GM21528 (cell line): ENCODE measurements at regions not wholly inside any gene's neighbourhood (a gene's known extent, or its start where the extent isn't known, plus 50 kb on each side); places are given as distances from the start of the nearest gene placed in this dataset.

Experiments
- ATAC-seq: cut with Tn5 transposase; IDR thresholded peaks from one replicate; pipeline ENCODE4 v1.9.1; 2021; ENCODE audit warnings: mild to moderate bottlenecking, moderate library complexity; ENCODE audit not compliant: unreplicated experiment, low FRiP score

DNA sequence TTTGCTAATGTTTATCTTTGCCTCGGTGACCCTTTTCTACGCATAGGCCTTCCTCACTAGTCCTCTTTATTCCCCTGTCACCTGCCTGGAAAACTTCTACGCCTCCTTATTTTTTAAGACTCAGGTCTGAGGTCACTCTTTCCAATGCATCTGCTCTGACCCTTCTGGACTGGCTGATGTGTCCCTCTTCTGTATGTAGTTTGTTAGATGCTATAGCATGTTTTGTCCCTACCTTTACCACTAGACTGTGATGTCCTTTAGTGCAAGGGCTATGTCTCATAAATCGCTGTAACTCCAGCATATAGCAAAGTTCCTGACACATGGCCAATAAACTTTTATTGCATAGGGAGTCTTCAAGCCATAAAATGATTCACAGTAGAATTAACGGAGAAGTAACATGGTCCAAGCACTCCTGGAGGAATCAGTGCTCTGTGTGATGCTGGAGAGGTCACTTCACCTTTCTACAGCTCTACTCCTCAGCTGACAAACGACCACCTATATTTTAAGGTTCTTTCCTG is 872.5 kb upstream of the SLIT2 start:
- no peak for ATAC-seq

DNA sequence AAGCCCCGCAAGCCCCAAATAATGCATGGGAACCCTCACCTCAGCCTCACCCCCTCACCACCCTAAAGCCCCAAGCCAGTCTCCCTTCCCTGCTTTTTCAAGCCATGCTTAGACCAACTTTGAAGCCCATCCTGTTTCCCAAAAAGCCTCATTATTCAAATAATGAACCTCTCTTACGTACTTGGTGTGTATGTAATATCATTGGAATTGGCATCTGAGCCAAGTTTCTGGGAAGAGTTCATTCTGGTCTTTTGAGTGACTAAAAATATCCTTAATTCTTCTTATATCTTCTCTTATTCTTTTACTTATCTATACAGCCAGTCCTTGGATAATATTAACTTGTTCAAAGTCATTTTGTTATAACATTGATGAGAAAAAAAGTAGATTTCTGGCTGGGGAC is 875.8 kb upstream of the SLIT2 start:
- no peak for ATAC-seq

DNA sequence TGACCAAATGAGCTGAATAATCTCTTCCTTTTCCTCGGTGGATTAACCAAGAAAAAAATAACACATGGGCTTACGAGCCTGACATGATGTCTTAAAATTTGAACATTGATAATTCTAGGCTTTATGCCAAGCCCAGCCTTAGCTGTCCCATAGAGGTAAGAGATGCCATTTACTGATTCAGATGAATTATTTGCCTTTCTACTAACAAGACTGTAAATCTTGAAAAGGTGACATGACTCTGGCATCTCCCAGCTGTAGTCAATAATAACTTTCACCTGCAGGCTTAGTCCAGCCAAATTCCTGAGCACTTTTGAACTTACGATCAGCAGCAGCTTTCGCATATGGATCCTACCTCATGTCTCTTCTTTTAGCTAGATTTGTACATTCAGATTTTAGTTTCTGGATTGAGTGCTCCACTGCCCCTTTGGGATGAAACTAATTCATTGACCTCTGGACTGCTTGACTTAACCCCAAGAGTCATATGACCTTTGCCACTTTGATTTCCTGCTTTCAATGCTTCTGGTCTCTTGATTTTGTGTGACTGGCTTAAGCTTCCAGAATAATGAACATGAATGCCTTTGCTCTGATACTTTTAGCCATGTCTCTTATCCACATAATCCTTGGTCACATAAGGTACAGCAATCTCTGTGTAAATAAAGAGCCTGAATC is 876.4 kb upstream of the SLIT2 start:
- ATAC-seq = no peak

DNA sequence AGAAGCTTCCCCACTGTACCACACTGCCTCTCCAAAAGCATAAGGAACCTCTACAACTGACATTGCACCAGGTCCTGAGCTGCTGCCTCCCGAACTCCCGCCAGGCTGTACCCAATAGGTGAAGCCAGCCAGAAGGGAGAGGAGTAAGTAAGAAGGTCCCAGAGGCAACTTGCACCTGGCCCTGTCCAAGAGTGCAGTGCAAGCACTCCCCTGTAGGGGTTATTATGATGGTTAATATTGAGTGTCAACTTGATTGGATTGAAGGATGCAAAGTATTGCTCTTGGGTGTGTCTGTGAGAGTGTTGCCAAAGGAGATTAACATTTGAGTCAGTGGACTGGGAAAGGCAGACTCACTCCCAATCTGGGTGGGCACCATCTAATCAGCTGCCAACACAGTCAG is 879.3 kb upstream of the SLIT2 start:
- no peak for ATAC-seq

DNA sequence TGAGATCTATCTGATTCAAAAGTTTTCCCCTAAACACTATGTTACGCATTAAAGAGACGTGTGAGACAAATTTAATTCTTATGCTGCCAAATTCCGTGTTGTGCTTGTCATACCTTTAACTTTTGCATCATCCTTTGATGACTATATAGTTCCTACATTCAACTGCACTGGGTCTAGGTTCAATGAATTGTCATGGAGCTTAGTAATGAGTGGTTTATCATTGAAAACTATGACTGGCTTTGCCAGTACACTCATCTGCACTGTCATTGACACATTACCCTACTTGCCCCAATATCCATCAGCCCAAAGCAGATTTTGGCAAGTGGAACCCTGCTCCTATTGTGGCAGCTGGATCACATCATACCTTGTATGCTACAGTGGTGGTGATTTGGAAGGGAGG is 882.9 kb upstream of the SLIT2 start:
- no peak for ATAC-seq

DNA sequence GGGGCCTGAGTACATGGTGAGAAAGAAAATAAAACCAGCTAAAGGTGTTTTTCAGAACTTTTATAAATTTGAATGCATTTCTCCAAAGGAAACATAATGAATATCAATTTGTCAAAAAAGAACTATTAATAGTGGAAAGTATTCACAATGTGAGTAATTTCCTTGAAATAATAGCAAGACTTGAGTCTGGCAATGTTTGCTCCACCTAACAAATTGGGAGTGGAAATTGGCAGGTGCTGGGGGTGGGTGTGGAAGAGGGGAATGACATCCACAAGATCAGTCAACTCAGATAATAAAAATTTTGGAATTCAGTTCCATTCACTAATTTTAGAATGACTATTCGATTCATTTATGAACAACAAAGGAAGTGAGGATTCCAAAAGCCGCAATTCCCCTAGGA is 884.8 kb upstream of the SLIT2 start:
- ATAC-seq = no peak

DNA sequence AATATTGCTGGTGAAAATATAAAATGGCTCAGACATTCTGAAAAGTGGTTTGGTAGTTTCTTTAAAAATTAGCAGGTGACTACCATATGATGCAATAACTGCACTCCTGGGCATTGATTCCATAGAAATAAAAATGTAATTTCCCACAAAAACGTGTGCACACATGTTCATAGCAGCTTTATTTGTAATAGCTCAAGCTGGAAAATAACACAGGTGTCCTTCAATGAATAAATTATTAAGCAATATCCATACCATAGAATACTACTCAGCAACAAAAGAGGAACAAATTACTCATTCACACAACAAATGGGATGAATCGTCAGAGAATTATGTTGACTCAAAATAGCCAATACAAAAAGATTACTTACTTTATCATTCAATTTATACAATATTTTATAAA is 893.7 kb upstream of the SLIT2 start:
- ATAC-seq = no peak

DNA sequence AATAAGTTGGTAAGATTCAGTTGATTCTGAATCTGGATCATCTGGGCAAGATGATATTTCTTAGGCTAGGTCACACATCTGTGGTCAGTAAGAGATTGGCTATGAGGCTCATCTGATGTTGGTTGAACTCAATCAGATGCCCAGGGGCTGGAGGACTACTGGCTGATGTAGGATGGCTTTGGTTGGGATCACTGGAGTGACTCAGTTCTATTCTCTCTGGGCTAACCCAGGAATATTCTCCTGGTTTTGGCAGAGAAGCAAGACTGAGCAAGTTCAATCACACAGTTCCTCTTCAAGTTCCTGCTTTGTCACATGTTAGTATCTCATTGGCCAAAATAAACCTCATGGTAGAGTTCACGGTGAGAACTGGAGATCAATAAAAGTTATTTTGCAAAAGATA is 902.3 kb upstream of the SLIT2 start:
- no peak for ATAC-seq

DNA sequence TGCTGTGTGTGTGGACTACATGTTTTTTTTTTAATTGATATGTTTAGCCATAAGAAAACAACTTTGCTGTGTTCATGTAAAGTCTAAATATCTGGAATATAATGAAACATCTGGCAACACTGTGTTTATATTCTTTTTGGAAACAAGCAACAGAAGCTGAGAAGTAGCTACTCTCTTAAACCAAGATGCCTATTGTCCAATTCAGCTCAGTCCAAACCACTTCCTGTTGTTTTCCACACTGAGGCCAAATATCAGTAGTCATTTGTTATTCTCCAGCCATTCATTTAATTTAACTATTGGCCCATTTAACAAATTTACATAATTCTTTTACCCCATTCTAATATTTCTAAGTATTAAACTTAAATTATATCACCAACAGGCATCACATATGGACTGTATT is 903.0 kb upstream of the SLIT2 start:
- ATAC-seq = no peak

DNA sequence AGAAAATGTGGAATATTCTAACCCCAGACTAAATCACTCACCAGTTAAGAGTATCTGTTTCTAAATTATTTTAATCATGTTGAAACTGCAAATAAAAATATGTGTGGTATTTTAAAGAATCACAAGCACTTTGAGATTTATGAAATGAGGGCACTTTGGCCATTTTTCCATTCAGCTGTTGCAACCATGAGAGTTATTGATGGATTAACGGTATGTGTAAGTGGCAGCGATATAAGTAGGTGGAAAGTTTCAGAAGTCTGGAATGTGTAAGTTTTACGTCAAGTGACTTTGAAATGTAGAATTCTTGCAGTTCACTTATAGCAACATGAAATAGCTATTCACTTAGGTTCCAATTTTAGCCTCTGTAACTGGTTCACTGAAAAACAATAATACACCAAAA is 905.1 kb upstream of the SLIT2 start:
- no peak for ATAC-seq

DNA sequence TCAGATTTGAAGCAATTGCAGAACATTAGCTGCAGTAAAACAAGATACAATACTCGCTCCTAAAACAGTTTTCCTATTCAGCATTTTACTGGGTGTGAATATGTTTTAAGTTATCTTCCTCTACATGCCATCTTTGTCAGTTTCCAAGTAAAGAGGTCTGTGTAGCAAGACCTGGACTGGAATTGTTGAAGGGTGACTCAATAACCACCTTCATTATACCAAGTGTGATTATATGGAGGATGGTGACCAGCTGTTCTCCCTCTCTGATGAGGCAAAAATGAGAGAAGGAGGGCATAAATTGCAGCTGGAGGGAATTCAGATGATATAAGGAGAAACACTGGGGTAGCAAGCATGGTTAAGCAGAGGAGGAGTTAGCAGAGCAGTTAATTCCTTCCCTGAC is 922.1 kb upstream of the SLIT2 start:
- no peak for ATAC-seq

DNA sequence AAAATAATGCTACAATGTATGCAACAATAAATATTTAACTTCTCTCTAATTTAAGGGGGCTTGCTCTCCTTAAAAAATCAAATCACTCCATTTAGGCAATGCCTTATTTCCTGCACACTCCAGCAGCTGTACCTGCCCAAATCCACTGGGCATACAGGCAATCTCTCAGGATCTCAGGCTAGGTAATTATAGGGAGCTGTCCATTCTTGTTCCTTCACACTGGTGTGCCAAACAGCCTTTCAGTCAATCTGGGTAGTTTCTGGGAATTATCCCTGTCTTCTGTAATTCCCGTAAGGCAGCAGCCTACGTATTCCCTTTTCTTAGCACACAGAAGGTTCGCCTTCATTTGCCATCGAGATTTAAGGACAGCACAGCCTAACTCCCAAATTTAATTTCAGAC is 922.6 kb upstream of the SLIT2 start:
- no peak for ATAC-seq

DNA sequence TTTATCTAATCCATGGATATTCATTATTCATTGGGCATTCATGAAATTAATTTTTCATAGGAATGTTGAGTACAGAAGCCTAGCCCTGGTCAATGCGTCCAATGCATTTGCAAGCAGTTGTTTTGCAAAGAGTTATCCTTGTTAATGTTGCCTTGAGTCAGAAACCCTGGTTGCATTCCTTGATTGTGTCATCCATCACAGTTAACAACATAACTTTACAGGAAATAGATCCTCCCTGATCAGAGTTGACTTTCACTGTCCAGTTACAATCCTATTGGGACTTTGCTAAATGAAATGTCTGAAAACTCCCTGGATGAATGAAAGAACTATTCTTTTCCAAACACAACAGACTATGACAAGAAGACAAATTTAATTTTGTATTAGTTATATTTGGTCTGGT is 924.3 kb upstream of the SLIT2 start:
- no peak for ATAC-seq

DNA sequence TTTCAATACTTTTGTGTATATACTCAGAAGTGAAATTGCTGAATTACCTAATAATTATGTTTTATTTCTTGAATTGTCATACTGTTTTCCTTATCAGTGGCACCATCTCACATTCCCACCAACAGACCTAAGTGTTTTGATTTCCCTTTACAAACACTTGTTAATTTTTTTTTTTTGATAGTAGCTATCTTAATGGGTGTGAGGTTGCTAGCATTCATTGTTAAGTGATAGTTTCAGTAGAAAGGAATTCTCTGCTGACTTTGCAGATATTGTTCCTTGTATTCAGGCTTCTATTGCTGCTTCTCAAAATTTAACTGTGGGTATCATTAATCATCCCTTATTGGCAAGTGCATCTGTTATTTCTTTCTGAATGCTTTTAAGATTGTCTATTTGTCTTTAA is 927.5 kb upstream of the SLIT2 start:
- no peak for ATAC-seq

DNA sequence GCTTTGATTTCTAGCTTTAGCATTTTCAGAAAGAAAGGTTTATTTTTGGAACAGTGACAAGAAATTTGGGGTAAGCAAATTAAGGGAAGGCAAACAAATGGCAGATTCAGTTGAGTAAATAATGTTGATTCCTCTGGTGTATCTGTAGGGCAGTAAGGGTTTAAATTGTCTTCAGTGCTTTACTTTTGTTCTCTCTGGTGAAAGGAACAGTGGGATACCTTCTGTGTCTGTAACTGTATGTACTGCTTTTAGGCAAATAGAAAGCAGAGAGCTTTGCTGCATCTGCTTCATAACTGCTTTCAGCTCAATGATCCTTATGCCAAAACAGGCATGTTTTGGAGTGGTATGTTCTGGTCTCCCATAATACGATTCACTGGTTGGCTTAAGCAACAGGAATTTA is 932.1 kb upstream of the SLIT2 start:
- ATAC-seq = no peak

DNA sequence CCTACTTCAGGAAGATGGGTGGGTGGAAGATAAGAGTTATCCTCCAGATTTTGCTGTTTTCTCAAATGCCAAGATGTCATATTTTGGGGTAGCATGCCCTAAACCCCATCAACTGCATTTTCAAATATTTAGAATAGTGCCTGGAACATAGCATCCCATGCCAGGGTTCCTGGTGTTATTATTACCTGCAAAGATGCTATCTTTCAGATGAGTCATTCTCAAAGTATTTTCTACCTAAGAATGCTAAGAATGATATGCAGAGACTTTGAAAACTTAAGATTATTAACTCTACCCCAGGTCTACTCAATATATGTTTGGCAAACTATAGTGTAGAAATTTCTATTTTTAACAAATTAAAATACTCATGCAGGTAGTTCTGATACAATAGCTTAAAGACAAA is 934.3 kb upstream of the SLIT2 start:
- no peak for ATAC-seq

DNA sequence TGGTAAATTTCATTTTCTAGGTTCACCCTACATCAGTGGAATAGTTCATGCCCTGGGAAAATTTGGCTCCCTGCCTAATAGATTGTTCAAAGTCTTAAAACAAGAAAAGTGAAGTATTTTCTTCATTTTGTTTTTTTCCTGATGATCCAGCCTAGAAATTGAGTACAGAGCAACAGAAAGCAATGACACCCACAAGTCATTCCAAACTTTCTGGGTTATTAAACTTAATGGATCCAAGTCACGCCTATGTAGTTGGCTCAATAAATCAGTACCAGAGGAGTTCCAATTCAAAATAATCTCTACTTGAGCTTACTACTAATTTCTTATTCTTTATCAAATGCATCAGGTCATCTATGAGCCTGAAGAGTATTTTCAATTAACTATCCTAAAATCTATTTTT is 937.6 kb upstream of the SLIT2 start:
- no peak for ATAC-seq

DNA sequence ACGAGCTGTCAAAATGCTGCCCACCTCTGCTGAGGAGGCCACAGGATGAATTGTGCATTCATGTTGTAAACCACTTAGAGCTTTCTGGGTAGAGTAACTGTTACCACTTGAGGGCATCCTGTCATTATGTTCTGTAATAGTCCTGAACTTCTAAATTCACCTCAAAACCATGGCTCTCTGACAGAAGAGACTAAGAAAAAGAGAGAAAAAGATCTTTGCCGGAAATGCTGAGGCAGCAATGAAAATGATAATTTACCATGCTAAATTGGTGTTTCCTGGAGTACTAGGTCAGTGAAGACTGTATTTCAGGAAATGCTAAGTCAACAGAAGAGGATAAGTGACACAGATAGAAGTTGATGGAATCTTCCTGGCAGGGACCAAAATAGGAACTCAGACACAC is 942.3 kb upstream of the SLIT2 start:
- no peak for ATAC-seq

DNA sequence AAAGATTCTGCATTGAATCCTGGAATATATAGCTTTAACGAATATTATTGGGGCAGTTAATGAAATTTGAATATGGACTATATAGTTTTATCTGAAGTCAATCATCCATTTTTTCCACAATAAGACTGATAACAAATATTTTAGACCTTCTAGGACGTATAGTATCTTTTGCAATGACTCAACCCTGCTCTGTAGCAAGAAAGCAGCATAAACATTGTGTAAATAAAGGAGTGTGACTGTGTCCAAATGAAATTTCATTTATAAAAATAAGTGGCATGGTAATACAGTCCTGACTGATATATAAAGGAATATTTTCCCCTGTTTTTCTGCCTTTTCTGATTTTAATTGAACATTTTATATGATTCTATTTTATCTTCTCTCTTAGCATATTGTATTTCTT is 947.7 kb upstream of the SLIT2 start:
- ATAC-seq = no peak

DNA sequence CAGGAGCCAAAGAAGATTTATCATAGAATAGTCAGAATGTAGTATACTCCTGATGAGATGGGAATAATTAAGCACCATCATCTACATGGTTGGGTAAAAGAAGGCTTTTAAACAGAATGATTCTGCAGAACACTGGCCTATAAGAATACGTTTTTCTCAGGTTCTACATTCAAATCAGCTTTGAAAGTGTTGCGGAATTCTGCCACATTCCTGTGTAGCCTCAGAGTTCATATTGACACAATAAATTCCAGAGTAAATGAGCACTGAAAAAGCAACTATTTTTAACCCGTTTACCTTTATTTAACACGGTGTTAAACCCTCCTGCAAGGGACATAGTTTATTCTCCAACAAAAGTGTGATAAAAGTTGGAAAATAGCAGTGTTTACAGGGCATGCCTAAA is 950.2 kb upstream of the SLIT2 start:
- no peak for ATAC-seq

DNA sequence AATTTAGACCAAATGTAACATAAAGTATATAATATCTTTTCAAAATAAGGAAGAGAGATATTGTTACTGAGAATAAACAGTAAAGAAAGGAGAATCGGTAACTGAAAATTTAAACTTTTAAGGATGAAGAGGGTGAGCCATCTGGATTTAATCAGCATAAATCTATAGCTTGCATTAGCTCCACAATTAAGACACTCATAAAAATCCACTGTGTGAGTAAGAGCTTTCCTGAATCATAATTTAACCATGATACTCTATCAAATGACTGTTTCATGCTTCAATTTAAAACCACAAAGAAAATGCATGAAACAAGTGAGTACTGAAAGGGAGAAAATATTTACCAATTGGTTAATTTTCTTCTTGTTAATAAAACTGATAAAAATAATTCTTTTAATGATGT is 951.5 kb upstream of the SLIT2 start:
- ATAC-seq = no peak

DNA sequence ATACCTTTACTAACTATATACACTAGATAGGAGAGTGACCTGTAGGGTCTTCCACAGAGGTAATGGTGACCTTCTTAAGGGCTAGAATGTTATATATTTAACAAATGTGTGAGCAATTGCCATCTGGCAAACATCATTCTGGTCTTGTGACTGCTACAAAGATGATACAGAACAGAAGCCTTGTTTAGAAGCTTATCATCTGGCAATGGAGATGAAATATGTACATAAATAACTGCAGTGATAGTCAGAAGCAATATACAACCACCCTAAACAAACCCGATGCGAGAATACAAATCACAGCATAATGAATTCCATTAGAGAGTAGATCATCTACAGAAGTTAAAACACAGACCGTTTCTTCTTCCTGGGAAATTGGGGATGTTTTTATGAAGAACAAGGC is 952.7 kb upstream of the SLIT2 start:
- ATAC-seq = no peak

DNA sequence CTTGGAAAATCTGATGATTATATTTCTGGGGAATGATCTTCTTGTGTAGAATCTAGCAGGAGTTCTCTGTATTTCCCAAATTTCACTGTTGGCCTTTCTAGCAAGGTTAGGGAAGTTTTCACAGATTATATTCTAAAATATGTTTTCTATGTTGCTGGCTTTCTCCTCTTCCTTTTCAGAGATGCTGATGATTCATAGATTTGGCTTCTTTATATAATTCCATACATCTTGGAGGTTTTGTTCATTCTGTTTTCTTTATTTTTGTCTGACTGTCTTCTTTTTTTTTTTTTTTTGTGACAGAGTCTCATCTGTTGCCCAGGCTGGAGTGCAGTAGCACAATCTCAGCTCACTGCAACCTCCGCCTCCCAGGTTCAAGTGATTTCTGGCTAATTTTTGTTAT is 957.9 kb upstream of the SLIT2 start:
- ATAC-seq = no peak
